Testis (tissue), 2 donors: ENCODE measurements at regions not wholly inside any gene's neighbourhood (a gene's known extent, or its start where the extent isn't known, plus 50 kb on each side); places are given as distances from the start of the nearest gene placed in this dataset.

Experiments used
- POLR2A ChIP-seq: fragments of 450-650 bp; IDR thresholded peaks from one replicate; pipeline ENCODE4 v1.6.1; 2017; ENCODE audit warnings: antibody characterized with exemption, mild to moderate bottlenecking, moderate library complexity
- TF ChIP-seq, protein P1 (sequence below), 3 experiments: fragments of 450-650 bp in 2 of 3; fragments of 200-600 bp in 1 of 3; sonication (generic) in 1 of 3; IDR thresholded peaks; one replicate each; pipeline ENCODE4 v1.5.1; 2016 to 2019; ENCODE audit warnings: antibody characterized with exemption in 3 of 3, mild to moderate bottlenecking in 2 of 3, moderate library complexity in 1 of 3

DNA sequence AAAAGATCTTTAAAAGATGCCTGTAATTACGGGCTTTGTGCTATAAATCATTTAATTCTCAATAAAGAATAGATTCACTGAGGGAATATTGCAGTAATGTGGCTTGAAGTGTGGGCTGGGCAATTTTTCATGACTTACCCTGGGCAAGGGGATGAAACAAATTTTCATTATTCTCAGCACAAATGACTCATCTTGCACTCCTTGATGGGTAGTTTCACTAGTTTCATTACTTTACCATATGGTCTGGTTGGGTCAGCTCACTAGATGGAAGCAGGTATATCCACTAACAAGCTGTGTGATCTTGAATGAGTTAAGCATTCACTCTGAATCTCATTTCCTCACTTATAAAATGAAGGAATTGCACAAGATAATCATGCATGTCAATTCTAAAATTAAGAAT is 234.3 kb downstream of the ABCC12 start:
- TF ChIP-seq, protein P1, sequence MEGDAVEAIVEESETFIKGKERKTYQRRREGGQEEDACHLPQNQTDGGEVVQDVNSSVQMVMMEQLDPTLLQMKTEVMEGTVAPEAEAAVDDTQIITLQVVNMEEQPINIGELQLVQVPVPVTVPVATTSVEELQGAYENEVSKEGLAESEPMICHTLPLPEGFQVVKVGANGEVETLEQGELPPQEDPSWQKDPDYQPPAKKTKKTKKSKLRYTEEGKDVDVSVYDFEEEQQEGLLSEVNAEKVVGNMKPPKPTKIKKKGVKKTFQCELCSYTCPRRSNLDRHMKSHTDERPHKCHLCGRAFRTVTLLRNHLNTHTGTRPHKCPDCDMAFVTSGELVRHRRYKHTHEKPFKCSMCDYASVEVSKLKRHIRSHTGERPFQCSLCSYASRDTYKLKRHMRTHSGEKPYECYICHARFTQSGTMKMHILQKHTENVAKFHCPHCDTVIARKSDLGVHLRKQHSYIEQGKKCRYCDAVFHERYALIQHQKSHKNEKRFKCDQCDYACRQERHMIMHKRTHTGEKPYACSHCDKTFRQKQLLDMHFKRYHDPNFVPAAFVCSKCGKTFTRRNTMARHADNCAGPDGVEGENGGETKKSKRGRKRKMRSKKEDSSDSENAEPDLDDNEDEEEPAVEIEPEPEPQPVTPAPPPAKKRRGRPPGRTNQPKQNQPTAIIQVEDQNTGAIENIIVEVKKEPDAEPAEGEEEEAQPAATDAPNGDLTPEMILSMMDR (IDR thresholded peaks at IDR 0.05) = no peak
- TF ChIP-seq POLR2A = no peak
